ENCODE measurements at regions not wholly inside any gene's neighbourhood (a gene's known extent, or its start where the extent isn't known, plus 50 kb on each side); places are given as distances from the start of the nearest gene placed in this dataset.

- TF ChIP-seq CTCF (conservative IDR thresholded peaks at IDR 0.05; ENCODE audit: low read length) (no peak), EZH2phosphoT487 (IDR thresholded peaks at IDR 0.05; ENCODE audit: borderline replicate concordance) (no peak)
These were observed 127.6 kb upstream of the MID1 start for GRCh38 chrX:10747975-10748374.
